WTC11 (cell line): ENCODE measurements at regions not wholly inside any gene's neighbourhood (a gene's known extent, or its start where the extent isn't known, plus 50 kb on each side); places are given as distances from the start of the nearest gene placed in this dataset.

Experiments
- ATAC-seq: fragments of 200-7000 bp; cut with Tn5 transposase; 2 replicates; pipeline ENCODE4 v1.10.0; 2021; ENCODE audit warnings: mild to moderate bottlenecking, moderate library complexity
- CTCF ChIA-PET: fragments of 300-600 bp; sonication (Branson Sonifier 250); formaldehyde crosslinking; loops from one replicate; lab custom pipeline; 2021; ENCODE audit warnings: antibody characterized with exemption; lab: Charles Lee
- POLR2A ChIA-PET: fragments of 350-600 bp; sonication (Branson Sonifier 250); formaldehyde crosslinking; loops from one replicate; lab custom pipeline; 2021; ENCODE audit warnings: antibody characterized with exemption; lab: Charles Lee
- DNase-seq: peaks from one replicate; pipeline ENCODE4 v3.0.0; 2021; ENCODE audit warnings: low spot score
- H3K27ac Mint-ChIP-seq: 2 replicates; pipeline ENCODE4 v1.8.0; 2021; ENCODE audit warnings: mixed read lengths
- H3K27me3 Mint-ChIP-seq: 2 replicates; pipeline ENCODE4 v1.8.0; 2021; ENCODE audit warnings: low read depth, mild to moderate bottlenecking, moderate library complexity, mixed read lengths
- H3K36me3 Mint-ChIP-seq: 2 replicates; pipeline ENCODE4 v1.8.0; 2021; ENCODE audit warnings: mixed read lengths
- H3K4me1 Mint-ChIP-seq: 2 replicates; pipeline ENCODE4 v1.8.0; 2022; ENCODE audit warnings: mixed read lengths
- H3K4me3 Mint-ChIP-seq: 2 replicates; pipeline ENCODE4 v1.8.0; 2021; ENCODE audit warnings: mild to moderate bottlenecking, moderate library complexity, mixed read lengths
- H3K9me3 Mint-ChIP-seq: 2 replicates; pipeline ENCODE4 v1.8.0; 2021; ENCODE audit warnings: mixed read lengths
- AFF4 ChIP-seq: sonication (generic); formaldehyde crosslinking; IDR thresholded peaks from 2 replicates; pipeline ENCODE4 v1.8.1; 2023; ENCODE audit warnings: mild to moderate bottlenecking, missing genetic modification reagents, borderline replicate concordance
- ETV6 ChIP-seq: sonication (generic); formaldehyde crosslinking; IDR thresholded peaks from 2 replicates; pipeline ENCODE4 v1.8.1; 2022; ENCODE audit warnings: mild to moderate bottlenecking, missing genetic modification reagents
- FOXK1 ChIP-seq: sonication (generic); formaldehyde crosslinking; IDR thresholded peaks from 2 replicates; pipeline ENCODE4 v1.8.0; 2022; ENCODE audit warnings: mild to moderate bottlenecking, moderate library complexity, missing genetic modification reagents
- GABPB1 ChIP-seq: sonication (generic); formaldehyde crosslinking; IDR thresholded peaks from 2 replicates; pipeline ENCODE4 v1.8.1; 2023; ENCODE audit warnings: mild to moderate bottlenecking, missing genetic modification reagents
- IRF2 ChIP-seq: sonication (generic); formaldehyde crosslinking; IDR thresholded peaks from 2 replicates; pipeline ENCODE4 v1.8.0; 2022; ENCODE audit warnings: low read depth, missing genetic modification reagents, borderline replicate concordance
- MYBL2 ChIP-seq: sonication (generic); formaldehyde crosslinking; IDR thresholded peaks from 2 replicates; pipeline ENCODE4 v1.8.1; 2023; ENCODE audit warnings: mild to moderate bottlenecking, moderate library complexity, missing genetic modification reagents
- NFATC4 ChIP-seq: fragments of 250-450 bp; sonication (Bioruptor Pico); IDR thresholded peaks from 2 replicates; pipeline ENCODE4 v1.9.0; 2021; ENCODE audit warnings: mild to moderate bottlenecking
- PRRX2 ChIP-seq: fragments of 250-450 bp; sonication (Bioruptor Pico); IDR thresholded peaks from 2 replicates; pipeline ENCODE4 v1.8.0; 2021; ENCODE audit warnings: mild to moderate bottlenecking
- RORB ChIP-seq: fragments of 250-450 bp; sonication (Bioruptor Pico); IDR thresholded peaks from 2 replicates; pipeline ENCODE4 v1.9.0; 2021; ENCODE audit warnings: mild to moderate bottlenecking
- SMAD3 ChIP-seq: sonication (generic); formaldehyde crosslinking; IDR thresholded peaks from 2 replicates; pipeline ENCODE4 v1.8.0; 2022; ENCODE audit warnings: missing genetic modification reagents, mild to moderate bottlenecking, borderline replicate concordance
- TEAD1 ChIP-seq: sonication (generic); formaldehyde crosslinking; IDR thresholded peaks from 2 replicates; pipeline ENCODE4 v1.8.0; 2022; ENCODE audit warnings: mild to moderate bottlenecking, missing genetic modification reagents
- TP53 ChIP-seq: sonication (generic); formaldehyde crosslinking; IDR thresholded peaks from 2 replicates; pipeline ENCODE4 v1.8.1; 2023; ENCODE audit warnings: mild to moderate bottlenecking, missing genetic modification reagents
- USF1 ChIP-seq: sonication (generic); formaldehyde crosslinking; IDR thresholded peaks from 2 replicates; pipeline ENCODE4 v1.8.0; 2022; ENCODE audit warnings: mild to moderate bottlenecking, missing genetic modification reagents
- USF2 ChIP-seq: sonication (generic); formaldehyde crosslinking; IDR thresholded peaks from 2 replicates; pipeline ENCODE4 v1.8.1; 2023; ENCODE audit warnings: mild to moderate bottlenecking, missing genetic modification reagents, moderate library complexity
- ZNF138 ChIP-seq: sonication (generic); formaldehyde crosslinking; conservative IDR thresholded peaks from 2 replicates; pipeline ENCODE4 v1.8.1; 2022; ENCODE audit warnings: mild to moderate bottlenecking, moderate library complexity, missing genetic modification reagents
- ZNF232 ChIP-seq: sonication (generic); formaldehyde crosslinking; IDR thresholded peaks from 2 replicates; pipeline ENCODE4 v1.8.0; 2022; ENCODE audit warnings: mild to moderate bottlenecking, missing genetic modification reagents
- ZNF263 ChIP-seq: sonication (generic); formaldehyde crosslinking; IDR thresholded peaks from 2 replicates; pipeline ENCODE4 v1.8.1; 2022; ENCODE audit warnings: low read depth, mild to moderate bottlenecking, moderate library complexity, missing genetic modification reagents
- TF ChIP-seq, protein P1 (sequence below): sonication (generic); formaldehyde crosslinking; IDR thresholded peaks from 2 replicates; pipeline ENCODE4 v1.8.1; 2022; ENCODE audit warnings: mild to moderate bottlenecking, missing genetic modification reagents, moderate library complexity, borderline replicate concordance

DNA sequence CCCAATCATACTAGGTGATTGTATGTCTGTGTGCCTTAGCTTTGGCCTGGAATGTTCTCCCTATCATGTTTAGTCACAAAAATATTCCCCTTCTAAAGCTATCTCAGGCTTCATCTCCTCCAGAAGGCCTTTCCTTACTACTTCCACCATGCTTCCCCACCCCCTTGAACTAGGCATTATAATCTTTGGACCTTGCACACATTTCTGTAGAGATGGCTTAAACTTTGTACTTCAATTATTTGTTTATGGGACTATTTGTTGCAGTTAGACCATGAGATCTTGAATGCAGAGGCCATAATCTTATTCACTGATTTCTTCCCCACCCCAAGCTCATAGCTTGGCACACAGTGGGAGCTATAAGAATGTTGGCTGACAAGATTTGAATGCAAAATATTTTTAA, 262.0 kb upstream of the EDA2R start:
- H3K27ac Mint-ChIP-seq = no peak overlapping the region
- CTCF ChIA-PET = no interaction called here
- POLR2A ChIA-PET = no interaction called here
- no peaks in the 10 kb centered on the region for H3K9me3 Mint-ChIP-seq
- H3K4me3 Mint-ChIP-seq = no peak overlapping the region
- H3K4me1 Mint-ChIP-seq = no peaks in the 10 kb centered on the region
- DNase-seq = no peak
- H3K36me3 Mint-ChIP-seq = no peaks in the 10 kb centered on the region
- TF ChIP-seq USF2 (CRISPR knock-in tag) (no peak), TP53 (CRISPR knock-in tag) (no peak), NFATC4 (no peak), MYBL2 (no peak), ZNF263 (CRISPR knock-in tag) (no peak), AFF4 (CRISPR knock-in tag) (no peak)
- ATAC-seq = no peak
- H3K27me3 Mint-ChIP-seq = peaks cover 2% of the 10 kb centered on the region

DNA sequence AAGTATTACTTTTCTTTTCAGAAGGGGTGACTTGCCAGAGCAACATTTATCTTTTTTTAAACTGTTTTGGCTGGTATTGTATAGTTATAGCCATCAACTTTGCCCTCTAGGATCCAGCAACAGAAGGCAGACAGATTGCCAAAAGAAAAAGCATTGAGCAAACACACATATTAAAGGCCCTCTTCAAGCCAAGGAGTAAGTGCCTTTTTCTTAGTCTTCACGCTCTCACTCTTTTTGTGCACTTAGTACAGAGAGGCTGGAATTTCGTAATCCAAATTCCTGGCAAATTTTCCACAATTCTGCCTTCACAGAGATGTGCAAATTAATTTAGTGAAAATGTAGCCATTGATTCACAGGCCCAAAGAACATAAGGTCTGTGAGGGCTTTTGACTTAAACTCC, 253.1 kb upstream of the EDA2R start:
- no peaks in the 10 kb centered on the region for H3K36me3 Mint-ChIP-seq
- TF ChIP-seq RORB (CRISPR knock-in tag) = no peak
- TF ChIP-seq FOXK1 (CRISPR knock-in tag) = no peak
- TF ChIP-seq, protein P1, sequence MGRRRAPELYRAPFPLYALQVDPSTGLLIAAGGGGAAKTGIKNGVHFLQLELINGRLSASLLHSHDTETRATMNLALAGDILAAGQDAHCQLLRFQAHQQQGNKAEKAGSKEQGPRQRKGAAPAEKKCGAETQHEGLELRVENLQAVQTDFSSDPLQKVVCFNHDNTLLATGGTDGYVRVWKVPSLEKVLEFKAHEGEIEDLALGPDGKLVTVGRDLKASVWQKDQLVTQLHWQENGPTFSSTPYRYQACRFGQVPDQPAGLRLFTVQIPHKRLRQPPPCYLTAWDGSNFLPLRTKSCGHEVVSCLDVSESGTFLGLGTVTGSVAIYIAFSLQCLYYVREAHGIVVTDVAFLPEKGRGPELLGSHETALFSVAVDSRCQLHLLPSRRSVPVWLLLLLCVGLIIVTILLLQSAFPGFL (CRISPR knock-in tag) = no peak
- TF ChIP-seq GABPB1 (CRISPR knock-in tag) = no peak
- TF ChIP-seq SMAD3 (CRISPR knock-in tag) = no peak
- TF ChIP-seq ZNF232 (CRISPR knock-in tag) = no peak
- no peak for TF ChIP-seq PRRX2 (CRISPR knock-in tag)
- TF ChIP-seq, all 79 proteins: peak for 0
- no peak overlapping the region for H3K4me3 Mint-ChIP-seq
- POLR2A ChIA-PET = no interaction called here
- H3K27me3 Mint-ChIP-seq = no peaks in the 10 kb centered on the region
- no peaks in the 10 kb centered on the region for H3K4me1 Mint-ChIP-seq
- CTCF ChIA-PET = no interaction called here
- H3K9me3 Mint-ChIP-seq = no peaks in the 10 kb centered on the region
- H3K27ac Mint-ChIP-seq = no peak overlapping the region
- DNase-seq (no peak), ATAC-seq (no peak)

- Mint-ChIP-seq H3K27me3 (no peaks in the 10 kb centered on the region), H3K4me1 (no peaks in the 10 kb centered on the region), H3K36me3 (no peaks in the 10 kb centered on the region), H3K27ac (no peak overlapping the region), H3K4me3 (no peak overlapping the region), H3K9me3 (no peaks in the 10 kb centered on the region)
- TF ChIP-seq TEAD1 (CRISPR knock-in tag) = no peak
- TF ChIP-seq IRF2 = no peak
- TF ChIP-seq USF2 (CRISPR knock-in tag) = no peak
- no peak for TF ChIP-seq RORB (CRISPR knock-in tag)
- TF ChIP-seq ETV6 = no peak
- no peak for TF ChIP-seq ZNF138 (CRISPR knock-in tag)
- TF ChIP-seq USF1 (CRISPR knock-in tag) = no peak
- DNase-seq (no peak), ATAC-seq (no peak)
- ChIA-PET POLR2A (no interaction called here), CTCF (no interaction called here)
These were observed 250.5 kb upstream of the EDA2R start for GRCh38 chrX:66889418-66889817.
